Fibroblast of skin of abdomen (primary cell): ENCODE measurements at regions not wholly inside any gene's neighbourhood (a gene's known extent, or its start where the extent isn't known, plus 50 kb on each side); places are given as distances from the start of the nearest gene placed in this dataset.

Source experiments
- DNase-seq: peaks from one replicate; pipeline ENCODE4 v3.0.0-alpha.2; 2013

DNA sequence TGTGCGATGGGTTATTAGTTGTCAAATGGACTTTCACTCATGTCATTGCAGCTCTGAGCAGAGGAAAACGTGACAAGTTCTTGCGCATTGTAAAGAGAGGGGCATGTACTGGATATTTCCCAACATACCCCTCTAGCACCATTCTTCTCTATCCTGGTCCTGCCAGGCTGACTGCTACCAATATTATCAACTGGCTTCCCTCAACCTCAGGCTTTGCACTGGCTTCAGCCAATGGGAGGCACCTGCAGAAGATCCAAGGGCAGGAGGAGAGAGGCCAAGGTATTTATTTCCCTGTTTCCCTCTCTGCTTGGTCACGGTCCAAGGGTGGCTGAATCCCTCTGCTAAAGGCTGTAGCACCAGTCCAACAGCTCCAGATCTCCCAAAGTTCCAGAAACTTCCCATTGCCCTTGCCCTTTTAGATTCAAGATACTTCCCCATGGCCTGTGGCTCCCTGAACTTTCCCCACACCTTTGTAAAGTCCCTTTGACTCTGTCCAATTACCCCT lies 175.6 kb upstream of the NECTIN1 start:
- DNase-seq, result no peak

DNA sequence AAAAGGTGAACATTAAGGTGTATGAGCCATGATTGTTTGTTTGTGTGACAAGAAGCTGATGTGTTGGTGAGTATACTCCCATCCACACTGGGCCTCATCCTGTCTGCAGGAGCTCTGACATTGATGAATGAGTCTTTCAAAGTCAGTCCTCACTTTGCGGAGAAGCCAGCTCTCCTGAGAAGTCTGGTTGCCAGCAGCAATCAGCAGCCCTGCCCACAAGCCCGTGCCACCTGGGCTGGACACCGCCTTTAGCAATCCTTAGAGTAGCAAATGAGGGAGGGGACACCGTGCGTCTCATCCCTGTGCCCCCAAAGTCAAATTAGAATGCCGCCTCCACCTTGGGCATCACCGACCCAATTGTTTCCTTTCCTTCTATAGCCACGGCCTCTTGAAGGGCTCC lies 174.8 kb upstream of the NECTIN1 start:
- no peak for DNase-seq

DNA sequence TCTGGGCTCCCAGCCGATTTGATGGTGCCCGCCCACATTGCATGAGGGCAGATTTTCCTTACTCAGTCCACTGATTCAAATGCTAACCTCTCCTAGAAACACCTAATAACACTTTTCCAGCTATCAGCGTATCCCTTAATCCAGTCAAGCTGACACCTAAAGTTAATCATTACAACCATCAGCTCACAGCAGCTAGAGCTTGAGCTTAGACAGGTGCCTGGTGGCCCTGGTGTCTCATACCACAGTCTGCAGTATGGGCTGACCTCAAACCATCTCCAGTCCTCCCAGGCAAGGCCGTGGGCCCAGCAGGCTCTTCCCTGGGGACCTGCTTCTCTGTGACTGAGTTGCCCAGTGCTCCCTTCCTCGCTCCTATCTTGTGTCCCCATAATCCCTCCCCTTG lies 174.4 kb upstream of the NECTIN1 start:
- DNase-seq, result no peak

DNA sequence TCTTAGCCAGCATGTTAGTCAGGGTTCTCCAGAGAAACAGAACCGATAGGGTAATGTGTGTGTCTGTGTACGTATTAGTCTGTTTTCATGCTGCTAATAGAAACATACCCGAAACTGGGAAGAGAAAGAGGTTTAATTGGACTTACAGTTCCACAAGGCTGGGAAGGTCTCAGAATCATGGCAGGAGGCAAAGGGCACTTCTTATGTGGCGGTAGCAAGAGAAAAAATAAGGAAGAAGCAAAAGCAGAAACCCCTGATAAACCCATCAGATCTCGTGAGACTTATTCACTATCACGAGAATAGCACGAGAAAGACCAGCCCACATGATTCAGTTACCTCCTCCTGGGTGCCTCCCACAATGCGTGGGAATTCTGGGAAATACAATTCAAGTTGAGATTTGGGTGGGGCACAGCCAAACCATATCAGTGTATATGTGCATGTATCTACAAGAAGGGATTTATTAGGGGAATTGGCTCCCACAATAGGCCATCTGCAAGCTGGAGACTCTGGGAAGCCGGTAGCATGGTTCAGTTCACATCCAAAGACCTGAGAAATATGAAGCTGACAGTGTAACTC lies 173.7 kb upstream of the NECTIN1 start:
- no peak for DNase-seq

DNA sequence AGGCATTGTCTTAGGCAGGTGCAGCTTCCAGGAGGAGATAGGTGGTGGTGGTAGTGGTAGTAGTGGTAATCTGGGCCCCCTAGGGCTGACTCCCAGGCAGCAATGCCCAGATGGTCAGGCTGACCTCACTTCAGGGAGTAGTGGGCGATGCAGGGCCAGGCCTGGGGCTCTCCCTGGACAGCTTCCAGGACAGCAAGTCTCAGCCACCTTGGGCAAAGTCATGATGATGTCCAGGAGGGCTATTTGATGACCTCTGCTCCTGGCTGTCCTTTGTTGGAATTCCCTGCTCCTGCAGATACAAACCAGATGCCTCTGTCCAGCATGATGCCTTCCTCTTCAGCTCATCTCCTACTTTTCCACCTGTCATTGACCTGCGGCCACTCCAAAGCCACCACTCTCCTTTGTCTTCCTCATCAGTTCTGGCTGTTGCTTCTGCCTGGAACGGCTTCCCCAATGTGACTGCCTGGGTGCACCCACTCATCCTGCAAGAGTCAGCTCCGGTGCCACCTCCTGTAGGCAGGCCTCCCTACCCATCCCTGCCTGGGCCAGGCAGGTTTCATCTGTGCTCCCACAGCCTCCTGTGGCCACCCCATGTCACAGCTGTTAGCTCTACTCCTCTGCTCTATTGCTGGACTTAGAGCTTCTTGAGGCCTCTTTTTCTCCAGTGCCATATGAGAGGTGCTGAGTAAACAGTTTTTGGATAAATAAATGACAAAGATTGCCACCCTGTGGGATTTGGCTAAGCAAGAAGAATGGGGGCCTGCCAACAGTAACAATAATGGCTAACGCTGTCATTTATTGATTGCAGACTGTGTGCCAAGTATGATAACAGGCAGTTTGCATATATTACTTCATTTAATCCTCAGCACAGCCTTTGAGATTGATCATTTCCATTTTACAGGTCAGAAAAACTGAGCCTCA lies 172.9 kb upstream of the NECTIN1 start:
- no peak for DNase-seq

DNA sequence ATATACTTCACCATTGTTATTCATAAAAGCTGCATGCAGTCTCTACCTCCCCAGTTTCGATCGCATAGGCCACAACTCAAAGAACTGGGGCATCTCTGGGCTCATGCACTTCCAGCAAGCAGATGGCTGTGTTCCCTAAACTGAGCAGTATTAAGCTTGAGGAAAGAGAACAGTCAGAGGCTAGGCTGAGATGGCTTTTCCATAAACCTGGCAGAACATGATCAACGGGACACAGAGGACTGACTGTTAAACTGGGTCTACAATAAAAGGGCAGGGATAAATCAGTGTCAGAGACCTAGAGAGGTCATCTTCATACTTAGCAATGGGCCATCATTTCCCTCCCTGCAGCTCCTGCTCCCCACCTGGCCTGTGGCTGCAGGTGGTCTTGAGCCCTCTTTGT lies 171.0 kb upstream of the NECTIN1 start:
- no peak for DNase-seq

DNA sequence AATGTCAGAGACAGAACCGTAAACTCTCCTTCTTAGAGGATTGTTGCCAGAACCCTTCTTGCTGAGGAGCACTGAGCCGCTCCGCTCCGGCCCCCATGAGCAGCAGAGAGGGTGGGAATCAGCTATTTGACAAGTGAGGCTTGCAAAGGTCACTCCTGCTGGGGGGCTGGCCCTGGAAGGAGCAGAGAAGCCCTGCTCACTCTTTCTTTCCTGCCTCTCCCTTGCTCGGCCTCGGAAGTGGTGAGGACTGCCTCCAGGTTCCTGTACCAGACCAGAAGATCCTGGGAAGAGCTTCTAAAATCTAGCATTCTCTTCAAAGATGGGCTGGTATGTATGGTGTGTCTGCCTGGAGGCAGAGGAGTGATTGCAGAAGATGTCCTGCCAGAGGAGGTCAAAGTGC lies 168.6 kb upstream of the NECTIN1 start:
- no peak for DNase-seq

DNA sequence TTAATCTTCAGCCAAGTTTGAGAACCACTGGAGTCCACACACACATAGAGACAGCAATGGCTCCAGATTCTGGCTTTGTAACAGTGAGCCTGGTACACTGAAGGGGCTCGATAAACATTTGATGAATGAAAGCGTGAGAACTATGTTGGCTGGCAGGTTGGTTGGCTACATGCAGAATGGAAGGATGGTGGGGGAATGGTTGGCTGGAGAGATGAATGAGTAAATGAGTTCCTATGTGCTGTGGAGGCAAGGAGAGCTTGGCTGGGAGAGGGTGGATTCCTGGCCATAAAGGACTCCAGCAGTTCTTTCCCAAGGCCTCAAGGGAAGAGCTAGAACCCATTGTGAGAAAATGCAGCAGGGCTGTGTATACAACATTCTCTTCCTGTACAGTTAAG lies 168.0 kb upstream of the NECTIN1 start:
- no peak for DNase-seq

DNA sequence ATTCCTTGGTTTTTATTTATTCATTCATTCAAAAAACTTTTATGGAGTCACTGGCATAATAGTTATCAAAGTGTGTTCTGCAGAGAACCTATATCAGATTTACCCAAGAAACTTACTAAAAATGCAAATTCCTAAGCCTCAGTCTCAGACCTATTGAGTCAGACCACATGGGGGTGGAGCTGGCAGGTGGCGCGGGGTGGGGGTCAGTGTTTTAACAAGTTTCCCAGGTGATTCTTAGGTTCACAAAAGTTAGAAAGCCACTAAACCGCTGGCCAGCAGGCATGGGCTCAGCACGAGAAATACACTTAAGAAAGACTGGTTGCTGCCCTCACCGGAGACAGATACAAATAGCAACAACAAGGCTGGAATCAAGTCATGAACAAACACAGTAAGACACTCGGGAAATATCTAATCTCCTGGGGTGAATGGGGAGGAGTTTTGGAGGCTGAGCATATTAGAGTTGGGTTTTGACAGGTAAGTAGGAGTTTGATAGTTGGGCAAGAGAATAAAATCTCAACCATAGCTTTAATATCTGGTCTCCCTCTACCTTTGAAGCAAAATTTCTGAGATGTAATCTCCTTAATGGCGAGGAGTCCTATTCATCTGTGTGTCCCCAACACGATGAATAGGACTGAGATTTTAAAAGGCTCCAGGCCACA lies 167.5 kb upstream of the NECTIN1 start:
- no peak for DNase-seq

DNA sequence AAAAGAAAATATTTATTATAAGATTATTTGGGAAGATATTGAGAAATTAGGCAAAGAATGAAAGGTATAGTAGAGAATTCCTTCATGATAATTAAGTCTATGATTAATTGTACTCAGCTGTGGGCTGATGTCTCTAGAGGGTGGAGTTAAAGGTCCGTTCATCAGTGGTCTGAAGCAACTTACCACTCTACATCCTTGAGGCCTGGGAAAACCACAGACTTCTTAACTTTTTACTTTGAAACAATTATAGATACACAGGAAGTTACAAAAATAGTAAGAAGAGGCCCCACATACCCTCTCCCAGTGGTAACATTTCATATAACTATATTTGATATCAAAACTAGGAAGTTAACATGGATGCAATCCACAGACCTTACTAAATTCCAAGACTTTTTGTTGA lies 167.0 kb upstream of the NECTIN1 start:
- DNase-seq, result no peak

DNA sequence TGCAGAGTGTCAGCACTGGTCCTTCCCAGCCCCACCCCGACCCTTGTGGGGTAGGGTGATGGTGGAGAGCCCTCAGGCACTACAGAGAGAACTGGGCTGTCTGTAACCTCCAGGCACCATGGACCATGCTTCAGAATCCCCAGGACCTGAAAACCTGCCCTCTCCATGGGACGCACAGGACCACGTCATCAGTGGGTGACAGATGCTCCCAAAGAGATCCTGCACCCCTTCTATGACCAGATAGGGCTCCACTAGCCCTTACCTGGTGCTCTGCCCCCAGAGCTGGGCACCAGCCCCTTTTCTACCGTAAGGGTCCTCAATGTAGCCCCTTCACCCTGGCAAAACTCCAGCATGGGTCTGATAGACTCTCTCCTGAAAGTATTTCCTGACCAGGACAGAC lies 165.9 kb upstream of the NECTIN1 start:
- no peak for DNase-seq

DNA sequence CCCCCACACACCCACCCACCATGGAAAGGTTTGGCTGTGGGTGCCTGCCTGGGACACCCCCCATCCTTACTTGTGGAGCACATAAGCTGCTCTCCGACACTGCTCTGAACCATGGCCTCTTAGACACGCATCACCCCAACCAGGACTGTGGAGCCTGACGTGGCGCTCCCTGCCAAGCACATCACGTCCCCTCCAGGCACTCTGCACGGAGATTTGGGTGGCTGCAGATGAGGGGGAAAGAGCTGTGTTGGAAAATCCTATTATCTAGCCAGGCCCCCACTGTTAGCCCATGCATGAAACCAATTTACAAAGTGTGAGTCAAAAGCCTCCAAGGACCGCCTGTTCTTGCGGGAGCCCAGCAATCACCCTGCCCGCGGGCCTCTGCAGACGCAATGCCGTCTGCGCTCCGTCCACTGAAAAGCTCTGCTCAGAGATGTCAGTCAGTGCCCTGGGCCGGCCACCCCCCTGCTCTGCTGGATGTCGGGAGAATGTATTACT lies 163.4 kb upstream of the NECTIN1 start:
- DNase-seq, result no peak

DNA sequence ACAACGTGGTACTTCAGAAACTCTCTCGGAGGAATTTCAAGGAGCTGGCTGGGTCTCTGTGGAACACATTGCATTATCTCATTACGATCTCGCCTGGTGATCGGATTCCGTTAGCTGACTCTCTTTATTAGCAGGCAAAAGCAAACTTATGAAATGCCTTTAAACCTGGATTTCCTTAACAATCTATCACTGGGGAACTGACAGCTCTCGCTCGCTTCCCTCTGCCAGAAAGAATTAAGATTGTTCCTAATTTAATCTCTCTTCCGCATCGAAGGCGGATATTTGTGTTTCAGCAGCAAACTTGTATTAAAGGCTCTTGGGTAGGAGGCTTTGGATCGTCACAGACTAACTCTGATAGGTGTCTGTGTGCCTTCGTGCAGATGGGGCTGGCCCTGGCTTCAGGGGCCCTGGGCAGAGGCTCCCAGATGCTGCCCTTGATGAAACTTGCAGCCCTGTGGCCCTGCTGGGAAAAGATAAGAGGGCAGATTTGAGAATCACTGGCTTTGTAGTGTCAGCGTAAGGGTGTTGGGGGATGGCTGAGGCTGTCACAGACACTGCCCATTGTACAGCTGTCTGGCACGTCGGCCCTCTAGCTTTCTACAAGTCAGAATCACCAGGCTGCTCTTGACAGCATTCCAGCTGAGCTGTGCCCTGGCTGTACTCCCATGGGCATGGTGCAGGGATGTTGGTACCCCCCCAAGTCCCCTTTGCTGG lies 162.2 kb upstream of the NECTIN1 start:
- DNase-seq, result no peak

DNA sequence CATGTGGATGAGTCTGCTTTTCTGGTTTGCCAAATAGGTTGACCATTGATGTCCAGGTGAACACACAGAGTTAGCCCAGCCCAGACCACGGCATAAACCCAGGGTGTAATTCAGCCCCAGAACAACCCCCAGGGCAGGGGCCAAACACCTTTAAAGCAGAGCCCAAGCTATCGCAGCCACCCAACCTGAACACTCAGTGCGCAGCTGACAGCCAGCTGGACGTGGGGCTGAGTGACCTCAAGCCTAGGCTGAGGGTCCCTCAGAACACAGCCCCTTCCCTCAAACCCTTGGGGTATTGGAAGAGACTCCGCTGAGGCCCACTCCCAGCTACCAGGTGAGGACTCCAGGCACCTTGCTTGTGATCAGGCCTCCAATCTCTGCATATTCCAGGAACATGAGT lies 161.5 kb upstream of the NECTIN1 start:
- DNase-seq, result no peak

DNA sequence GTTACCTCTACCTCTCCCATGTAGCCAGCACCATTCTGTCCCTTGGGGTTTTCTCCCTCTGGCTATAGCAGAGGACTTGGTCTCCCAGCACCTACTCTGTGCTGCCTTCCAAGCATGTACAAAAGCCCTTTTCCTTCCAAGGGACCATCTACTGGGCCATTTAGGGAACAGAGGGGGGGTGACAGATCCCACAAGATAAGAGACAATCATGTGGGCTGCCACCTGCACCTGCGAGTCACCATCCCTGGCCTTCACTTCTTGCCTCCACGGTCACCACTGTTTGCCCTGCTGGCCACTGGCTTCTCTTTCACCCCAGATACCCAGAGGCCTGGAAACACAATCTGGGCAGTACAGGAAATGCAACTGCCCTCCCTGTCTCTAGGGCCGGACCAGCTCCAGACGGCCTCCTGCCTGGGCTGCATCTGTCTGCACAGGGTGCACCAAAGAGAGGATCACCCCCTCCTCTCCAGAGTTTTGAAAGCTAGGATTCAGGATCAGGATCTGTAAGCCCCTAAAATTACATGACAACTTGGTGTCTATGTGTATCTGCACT lies 160.8 kb upstream of the NECTIN1 start:
- no peak for DNase-seq

DNA sequence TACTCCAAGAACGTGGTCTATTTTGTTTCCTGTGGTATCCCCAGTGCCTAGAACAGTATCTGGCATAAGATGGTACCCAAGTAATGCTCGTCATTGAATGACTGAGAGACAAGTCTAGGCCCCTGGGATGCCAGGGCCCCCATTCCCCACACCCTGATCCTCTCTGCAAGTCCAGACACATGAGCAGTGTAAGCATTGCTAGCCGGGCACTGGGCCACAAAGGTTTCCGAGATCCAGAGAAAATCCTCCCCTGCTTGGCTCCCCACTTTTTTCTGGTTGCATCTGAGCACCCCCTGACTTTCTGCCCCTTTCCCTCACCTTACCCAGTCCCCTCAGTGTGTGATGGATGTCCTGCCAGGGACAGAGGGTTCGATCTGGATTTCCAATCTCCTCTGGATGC lies 160.1 kb upstream of the NECTIN1 start:
- no peak for DNase-seq

DNA sequence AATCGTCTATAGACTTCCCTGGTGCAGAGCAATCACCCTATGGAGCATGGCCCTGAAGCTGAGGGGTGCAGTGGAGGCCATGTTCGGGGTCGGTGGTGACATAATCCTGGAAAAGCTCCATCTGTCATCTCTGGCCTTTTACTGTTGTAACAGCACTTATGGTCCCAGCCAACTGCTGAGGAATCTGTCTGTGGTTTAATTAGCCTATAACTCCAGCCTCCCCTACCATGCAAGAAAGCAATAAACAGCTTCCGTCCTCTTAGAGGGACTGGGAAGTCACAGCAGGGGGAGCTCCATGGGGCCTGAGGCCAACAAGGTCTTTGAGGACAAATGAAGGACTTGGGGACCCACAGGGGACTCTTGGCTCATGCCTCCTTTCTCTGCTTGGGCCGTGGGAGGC lies 159.1 kb upstream of the NECTIN1 start:
- no peak for DNase-seq

DNA sequence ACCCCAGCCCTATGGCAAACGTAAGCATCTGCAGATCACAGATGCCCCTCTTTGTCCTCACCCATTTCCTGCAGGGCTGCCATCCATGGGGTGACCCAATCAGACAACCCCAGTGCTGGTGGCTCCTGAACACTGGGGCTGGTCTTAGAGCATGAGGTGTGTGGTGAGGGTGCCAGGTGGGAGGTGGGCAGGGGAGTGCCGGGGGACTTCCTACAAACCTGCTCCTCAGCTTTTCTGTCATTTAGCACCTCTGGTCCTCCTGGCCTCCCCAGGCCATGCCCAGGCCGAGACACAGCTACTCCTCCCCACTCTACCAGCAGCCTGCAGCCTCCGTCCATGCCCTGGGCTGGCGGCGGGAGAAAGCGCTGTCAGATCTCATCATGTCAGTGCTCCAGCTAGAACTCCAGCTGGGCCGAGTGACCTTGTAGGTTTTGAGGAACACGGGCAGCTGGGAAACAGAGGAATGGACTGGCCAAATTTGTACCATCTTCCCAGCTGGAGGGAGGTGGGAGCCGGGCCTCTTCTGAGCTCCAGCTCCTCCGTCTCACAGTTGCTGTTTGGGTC lies 157.7 kb upstream of the NECTIN1 start:
- DNase-seq, result no peak

DNA sequence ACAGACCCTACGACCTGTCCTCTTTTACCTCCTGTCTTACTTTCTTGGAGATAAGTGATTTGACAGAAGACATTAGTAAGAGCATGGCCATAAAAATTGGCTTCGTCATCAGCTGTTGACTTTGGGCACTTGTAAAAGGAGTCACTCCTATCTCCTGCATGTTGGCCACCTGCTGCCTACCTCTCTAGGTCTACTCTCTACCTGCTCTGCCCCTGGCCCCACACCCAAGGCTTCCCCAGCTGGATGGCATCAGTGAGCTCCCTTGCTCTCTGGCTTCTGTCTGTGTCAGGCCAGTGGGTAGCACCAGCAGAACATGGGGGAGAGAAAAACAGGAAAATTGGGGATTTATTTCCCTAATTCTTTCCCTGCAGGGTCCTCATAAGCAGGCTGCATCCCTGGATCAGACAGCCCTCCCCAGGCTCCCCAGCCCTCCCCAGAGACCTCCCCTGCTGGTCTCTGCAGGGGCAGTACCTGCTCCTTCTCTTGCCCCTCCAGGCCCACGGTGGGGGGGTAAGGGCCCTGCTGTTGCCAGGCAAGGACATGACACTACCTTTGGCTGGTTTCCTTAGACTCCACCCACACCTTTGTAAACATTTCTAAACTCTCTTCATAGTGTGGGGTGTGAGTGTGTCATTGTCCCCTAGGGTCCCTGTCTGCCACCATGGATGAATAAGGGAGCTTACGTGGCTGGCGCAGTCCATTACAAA lies 157.0 kb upstream of the NECTIN1 start:
- DNase-seq, result no peak

DNA sequence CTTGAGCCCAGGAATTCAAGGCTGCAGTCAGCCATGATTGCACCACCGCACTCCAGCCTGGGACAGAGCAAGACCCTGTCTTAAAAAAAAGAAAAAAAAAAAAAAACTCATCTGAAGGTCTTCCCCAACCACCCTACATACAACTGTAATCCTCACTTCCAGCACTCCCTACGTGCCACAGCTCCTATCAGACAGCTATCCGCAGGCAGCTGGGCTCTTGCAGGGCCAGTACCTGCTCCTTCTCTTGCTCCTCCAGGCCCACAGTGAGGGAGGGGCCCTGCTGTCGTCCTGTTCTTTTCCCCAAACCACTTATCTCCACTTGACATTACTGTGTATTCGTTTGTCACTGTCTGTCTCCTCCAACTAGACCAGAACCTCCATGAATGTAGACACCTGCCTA lies 156.1 kb upstream of the NECTIN1 start:
- DNase-seq, result no peak

DNA sequence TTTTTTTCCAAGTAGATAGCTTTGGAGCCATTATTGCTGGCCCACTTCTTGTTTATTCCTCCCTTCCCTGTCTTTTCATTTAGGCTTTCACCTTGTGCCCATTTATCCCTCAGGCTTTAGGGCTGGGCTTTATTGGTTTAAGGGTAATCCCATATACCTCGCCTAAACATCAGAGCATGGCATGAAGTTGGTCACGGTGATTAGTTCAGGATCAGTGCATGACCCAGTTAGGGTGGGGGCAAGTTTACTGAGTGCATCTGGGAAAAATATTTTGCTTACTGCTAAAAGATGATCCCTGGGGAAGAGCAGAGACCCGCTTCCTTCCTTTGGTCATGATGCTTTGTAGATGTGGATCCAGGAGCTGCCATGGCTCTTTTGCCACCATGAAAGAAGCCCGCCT lies 153.3 kb upstream of the NECTIN1 start:
- DNase-seq, result no peak

DNA sequence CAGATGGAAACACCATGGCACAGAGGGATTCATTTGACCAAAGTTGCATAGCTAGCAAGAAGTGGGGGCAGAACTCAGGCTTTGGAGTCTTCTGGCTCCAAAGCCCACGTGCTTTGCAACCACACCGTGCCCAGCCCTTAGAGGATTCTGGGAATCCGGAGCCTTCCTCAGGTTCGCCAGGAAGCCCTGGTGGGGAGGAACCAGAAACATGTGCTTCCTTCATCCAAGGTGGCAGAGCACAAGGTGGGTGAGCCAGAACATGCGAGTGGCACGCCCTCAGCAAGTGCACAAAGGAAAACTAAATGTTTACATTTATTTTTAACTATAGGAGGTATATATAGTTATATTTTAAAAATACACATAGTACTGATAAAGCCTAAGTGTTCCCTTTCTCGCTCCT lies 151.9 kb upstream of the NECTIN1 start:
- DNase-seq, result no peak
